ENCODE measurements at regions not wholly inside any gene's neighbourhood (a gene's known extent, or its start where the extent isn't known, plus 50 kb on each side); places are given as distances from the start of the nearest gene placed in this dataset.

DNA sequence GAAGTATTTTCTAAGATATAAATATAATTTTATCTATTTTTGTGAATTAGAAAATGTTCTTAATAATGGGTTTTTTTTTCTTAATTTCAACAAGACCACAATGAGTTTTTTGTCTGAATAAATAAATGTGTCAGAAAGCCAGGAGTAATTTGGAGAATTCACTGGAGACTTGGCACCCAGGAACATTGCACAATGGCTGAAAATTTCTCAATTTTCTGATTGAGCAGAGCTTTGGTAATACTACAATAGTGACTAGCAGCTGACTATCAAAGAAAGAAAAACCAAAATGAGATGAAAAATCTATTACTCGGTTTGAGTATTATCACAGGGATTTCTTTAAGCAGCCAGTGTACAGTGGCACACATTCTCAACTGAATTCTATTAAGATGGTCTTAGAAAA, 394.4 kb upstream of the PCDH20 start:
- H3K4me3 ChIP-seq (ENCODE audit: low read depth, low read length): no peak overlapping the region
- DNase-seq (ENCODE audit: low read depth): no peak
- TF ChIP-seq, protein P1, sequence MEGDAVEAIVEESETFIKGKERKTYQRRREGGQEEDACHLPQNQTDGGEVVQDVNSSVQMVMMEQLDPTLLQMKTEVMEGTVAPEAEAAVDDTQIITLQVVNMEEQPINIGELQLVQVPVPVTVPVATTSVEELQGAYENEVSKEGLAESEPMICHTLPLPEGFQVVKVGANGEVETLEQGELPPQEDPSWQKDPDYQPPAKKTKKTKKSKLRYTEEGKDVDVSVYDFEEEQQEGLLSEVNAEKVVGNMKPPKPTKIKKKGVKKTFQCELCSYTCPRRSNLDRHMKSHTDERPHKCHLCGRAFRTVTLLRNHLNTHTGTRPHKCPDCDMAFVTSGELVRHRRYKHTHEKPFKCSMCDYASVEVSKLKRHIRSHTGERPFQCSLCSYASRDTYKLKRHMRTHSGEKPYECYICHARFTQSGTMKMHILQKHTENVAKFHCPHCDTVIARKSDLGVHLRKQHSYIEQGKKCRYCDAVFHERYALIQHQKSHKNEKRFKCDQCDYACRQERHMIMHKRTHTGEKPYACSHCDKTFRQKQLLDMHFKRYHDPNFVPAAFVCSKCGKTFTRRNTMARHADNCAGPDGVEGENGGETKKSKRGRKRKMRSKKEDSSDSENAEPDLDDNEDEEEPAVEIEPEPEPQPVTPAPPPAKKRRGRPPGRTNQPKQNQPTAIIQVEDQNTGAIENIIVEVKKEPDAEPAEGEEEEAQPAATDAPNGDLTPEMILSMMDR (IDR thresholded peaks at IDR 0.05; ENCODE audit: insufficient read depth, low read depth, low read length, missing control alignments): no peak

DNA sequence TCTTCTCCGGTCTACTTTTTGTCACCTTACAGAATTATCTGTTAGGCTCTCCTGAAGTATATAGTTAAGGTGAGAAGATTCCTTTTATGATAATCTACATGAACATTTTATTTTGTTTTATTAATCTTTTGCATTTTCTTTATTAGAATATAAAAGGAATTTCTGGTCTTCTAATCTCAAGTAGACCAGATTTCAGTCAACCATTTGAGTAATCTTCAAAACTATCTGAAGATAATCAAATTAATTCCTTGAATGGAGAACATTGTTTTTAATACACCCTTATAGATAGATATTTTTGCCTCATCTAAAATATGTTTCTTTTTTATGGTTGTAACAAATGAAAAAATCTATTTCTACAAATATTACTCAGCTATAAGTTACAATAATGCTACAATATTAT, 381.7 kb upstream of the PCDH20 start:
- no peak for DNase-seq (ENCODE audit: low read depth)
- no peak overlapping the region for H3K4me3 ChIP-seq (ENCODE audit: low read depth, low read length)
- TF ChIP-seq, protein P1 (IDR thresholded peaks at IDR 0.05; ENCODE audit: insufficient read depth, low read depth, low read length, missing control alignments): no peak

DNA sequence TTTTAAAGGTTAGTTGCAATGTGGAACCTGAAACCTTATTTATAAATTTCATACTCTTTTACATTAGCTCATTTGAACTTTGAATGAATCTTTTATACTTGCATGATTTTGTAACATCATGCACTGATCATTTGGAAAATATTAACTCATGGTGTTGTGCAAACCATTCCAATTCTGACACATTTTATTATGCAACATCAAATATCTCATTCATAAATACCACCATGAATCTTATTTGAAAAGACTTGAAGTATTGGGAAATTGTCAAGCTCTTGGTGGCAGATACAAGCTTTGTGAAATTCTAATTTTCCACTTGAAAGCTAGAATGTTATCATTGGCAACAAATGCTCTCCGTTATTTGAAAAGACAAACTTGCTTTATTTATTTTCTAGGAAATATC, 379.9 kb upstream of the PCDH20 start:
- TF ChIP-seq, protein P1 (IDR thresholded peaks at IDR 0.05; ENCODE audit: insufficient read depth, low read depth, low read length, missing control alignments): no peak
- H3K4me3 ChIP-seq (ENCODE audit: low read depth, low read length): no peak overlapping the region
- no peak for DNase-seq (ENCODE audit: low read depth)

DNA sequence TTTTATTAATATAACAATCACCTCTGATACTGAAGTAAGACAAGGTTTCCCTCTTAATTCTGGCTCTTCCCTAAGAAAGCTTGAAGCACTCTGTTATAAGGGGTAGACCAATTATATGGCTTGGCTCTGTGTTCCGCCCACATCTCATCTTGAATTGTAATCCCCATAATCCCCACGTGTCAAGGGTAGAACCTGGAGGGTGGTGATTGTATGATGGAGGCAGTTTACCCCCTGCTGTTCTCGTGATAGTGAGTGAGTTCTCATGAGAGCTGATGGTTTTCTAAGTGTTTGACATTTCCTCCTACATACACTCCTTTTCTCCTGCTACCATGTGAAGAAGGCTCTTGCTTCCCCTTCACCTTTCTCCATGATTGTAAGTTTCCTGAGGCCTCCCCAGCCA, 363.8 kb upstream of the PCDH20 start:
- TF ChIP-seq, protein P1 (IDR thresholded peaks at IDR 0.05; ENCODE audit: insufficient read depth, low read depth, low read length, missing control alignments): no peak
- no peak overlapping the region for H3K4me3 ChIP-seq (ENCODE audit: low read depth, low read length)
- DNase-seq (ENCODE audit: low read depth): no peak

DNA sequence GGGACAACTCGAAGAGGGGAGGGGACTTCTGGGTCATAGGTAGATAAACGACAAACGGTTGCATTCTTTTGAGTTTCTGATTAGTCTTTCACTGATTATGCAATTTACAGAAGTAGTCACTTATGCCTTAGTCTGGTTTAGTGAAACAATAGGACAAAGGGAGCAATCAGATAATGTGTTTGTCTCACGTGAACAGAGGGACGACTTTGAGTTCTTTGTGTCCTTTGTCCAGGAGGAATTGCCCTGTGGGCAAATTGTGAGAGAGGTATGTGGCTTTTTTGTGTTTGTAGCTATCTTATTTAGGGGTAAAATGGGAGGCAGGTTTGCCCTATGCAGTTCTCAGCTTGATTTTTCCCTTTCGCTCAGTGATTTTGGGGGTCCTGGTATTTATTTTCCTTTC, 362.9 kb upstream of the PCDH20 start:
- no peak for DNase-seq (ENCODE audit: low read depth)
- H3K4me3 ChIP-seq (ENCODE audit: low read depth, low read length): no peak overlapping the region
- TF ChIP-seq, protein P1 (IDR thresholded peaks at IDR 0.05; ENCODE audit: insufficient read depth, low read depth, low read length, missing control alignments): no peak

DNA sequence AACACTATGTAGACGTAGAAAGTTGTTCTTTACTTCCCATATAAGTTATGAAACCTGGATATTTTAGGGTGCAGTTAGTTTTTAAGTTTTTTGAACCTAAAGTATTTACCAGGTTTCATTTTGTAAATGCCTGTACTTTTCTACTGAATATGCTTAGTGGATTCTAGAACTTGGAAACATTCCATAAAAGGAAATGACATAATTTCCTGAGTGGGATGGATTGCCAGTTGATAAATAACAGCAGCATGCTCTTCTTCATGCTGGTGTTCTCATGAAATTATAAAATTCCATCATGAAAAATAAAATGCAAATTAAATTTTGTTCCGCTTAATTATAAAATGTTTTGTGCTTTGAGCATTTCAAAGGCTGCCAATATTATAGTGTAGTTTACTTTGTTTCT, 362.2 kb upstream of the PCDH20 start:
- DNase-seq (ENCODE audit: low read depth): no peak
- TF ChIP-seq, protein P1 (IDR thresholded peaks at IDR 0.05; ENCODE audit: insufficient read depth, low read depth, low read length, missing control alignments): no peak
- H3K4me3 ChIP-seq (ENCODE audit: low read depth, low read length): no peak overlapping the region

DNA sequence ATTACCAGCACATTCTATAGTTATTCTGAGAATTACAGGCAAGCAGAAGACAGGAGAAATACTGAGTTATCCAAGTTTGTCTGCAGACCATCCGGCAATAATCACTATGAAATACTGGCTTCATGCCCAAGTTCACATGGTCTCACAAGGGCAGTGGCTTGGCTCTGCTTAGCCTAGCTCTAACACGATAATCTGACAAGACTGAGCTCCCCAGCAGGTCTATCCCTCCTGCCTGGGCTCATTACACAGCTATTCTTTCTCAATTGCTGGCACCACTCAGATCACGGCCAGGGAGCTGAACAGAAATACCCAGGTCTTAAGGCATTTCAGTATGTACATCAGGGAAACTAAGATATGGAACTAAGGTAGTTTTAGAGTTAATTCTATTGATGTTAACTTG, 361.6 kb upstream of the PCDH20 start:
- H3K4me3 ChIP-seq (ENCODE audit: low read depth, low read length): no peak overlapping the region
- TF ChIP-seq, protein P1 (IDR thresholded peaks at IDR 0.05; ENCODE audit: insufficient read depth, low read depth, low read length, missing control alignments): no peak
- no peak for DNase-seq (ENCODE audit: low read depth)
